ENCODE measurements at regions not wholly inside any gene's neighbourhood (a gene's known extent, or its start where the extent isn't known, plus 50 kb on each side); places are given as distances from the start of the nearest gene placed in this dataset.

DNA sequence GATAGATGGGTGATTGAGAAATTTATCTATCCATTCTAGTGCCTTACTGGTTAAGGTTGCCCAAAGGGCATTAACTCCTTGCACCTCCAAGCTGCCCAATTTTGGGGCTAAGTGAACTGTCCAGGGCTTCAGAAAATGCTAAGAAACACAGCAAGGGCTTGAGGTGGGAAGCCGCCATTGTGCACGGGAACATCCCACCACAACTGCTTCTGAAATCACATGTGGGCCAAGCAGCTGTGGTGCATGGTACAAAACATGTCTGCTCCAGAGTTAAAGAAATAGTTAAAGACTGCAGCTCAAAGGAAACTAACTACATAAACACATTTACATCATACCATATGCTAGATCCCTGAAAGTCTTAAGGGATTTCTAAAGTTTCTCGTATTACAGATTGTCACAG, 144.3 kb upstream of the NDST3 start:
- Histone ChIP-seq H3K4me1 (no peaks in the 10 kb centered on the region), H3K4me2 (no peak overlapping the region), H3K4me3 (no peak overlapping the region), H3K27ac (no peak overlapping the region), H3K9me3 (no peaks in the 10 kb centered on the region)
- TF ChIP-seq SMC3 (IDR thresholded peaks at IDR 0.05) (no peak), JUNB (IDR thresholded peaks at IDR 0.05) (no peak), EHF (CRISPR knock-in tag; IDR thresholded peaks at IDR 0.05) (no peak), ESRRA (IDR thresholded peaks at IDR 0.05; ENCODE audit: borderline replicate concordance, low read length) (no peak), ZC3H11A (IDR thresholded peaks at IDR 0.05) (no peak), CHD2 (IDR thresholded peaks at IDR 0.05; ENCODE audit: low read length, partially characterized antibody) (no peak), ZFP36 (IDR thresholded peaks at IDR 0.05; ENCODE audit: borderline replicate concordance, partially characterized antibody) (no peak), CHD4 (IDR thresholded peaks at IDR 0.05; ENCODE audit: borderline replicate concordance) (no peak), HDAC2 (IDR thresholded peaks at IDR 0.05) (no peak), RCOR1 (IDR thresholded peaks at IDR 0.05; ENCODE audit: low read depth, low read length) (no peak), FOSB (CRISPR knock-in tag; IDR thresholded peaks at IDR 0.05) (no peak)
- TF ChIP-seq, protein P1, sequence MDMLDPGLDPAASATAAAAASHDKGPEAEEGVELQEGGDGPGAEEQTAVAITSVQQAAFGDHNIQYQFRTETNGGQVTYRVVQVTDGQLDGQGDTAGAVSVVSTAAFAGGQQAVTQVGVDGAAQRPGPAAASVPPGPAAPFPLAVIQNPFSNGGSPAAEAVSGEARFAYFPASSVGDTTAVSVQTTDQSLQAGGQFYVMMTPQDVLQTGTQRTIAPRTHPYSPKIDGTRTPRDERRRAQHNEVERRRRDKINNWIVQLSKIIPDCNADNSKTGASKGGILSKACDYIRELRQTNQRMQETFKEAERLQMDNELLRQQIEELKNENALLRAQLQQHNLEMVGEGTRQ (IDR thresholded peaks at IDR 0.05) = no peak
- ChIA-PET CTCF (no interaction called here), POLR2A (no interaction called here)
- no peak for DNase-seq (ENCODE audit: low read depth in 1 of 2, low spot score in 1 of 2)
- no peak for ATAC-seq
- FAIRE-seq = no peak
- 24% methylated on average over 3 of the region's 3 CpGs for WGBS (ENCODE audit: missing lambda C conversion rate)

DNA sequence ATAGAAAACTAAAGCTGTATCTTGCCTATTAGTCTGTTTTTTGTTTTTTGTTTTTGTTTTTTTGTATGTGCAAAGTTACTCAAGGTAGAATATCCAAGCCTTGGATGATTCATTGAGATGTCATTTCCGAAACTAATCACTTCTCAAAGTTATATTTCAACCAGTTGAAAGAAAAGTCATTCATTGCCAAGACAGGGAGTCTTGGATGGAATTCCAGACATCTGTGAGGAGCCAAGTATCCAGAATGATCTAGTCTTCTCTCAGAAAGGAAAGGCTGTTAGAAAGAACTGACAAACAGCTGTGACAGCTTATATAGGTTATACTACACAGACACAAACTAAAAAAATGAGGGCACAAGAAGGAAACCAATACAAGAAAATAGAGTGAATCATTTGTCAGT, 141.1 kb upstream of the NDST3 start:
- no peak for DNase-seq (ENCODE audit: low read depth in 1 of 2, low spot score in 1 of 2)
- WGBS (ENCODE audit: missing lambda C conversion rate) = 3% methylated on average over 1 of the region's 1 CpG
- no peak for FAIRE-seq
- Histone ChIP-seq H3K27ac (no peak overlapping the region), H3K9me3 (no peaks in the 10 kb centered on the region), H3K4me1 (no peaks in the 10 kb centered on the region), H3K4me3 (no peak overlapping the region), H3K4me2 (no peak overlapping the region)
- ChIA-PET CTCF (no interaction called here), POLR2A (no interaction called here)
- TF ChIP-seq SMC3 (IDR thresholded peaks at IDR 0.05) (no peak), ZFP36 (IDR thresholded peaks at IDR 0.05; ENCODE audit: borderline replicate concordance, partially characterized antibody) (no peak), EHMT2 (IDR thresholded peaks at IDR 0.05; ENCODE audit: low read depth) (no peak), FOSB (CRISPR knock-in tag; IDR thresholded peaks at IDR 0.05) (no peak), CEBPB (IDR thresholded peaks at IDR 0.05) (no peak), CHD2 (IDR thresholded peaks at IDR 0.05; ENCODE audit: low read length, partially characterized antibody) (no peak), BHLHE40 (IDR thresholded peaks at IDR 0.05; ENCODE audit: low read depth, low read length) (no peak), FOSL2 (IDR thresholded peaks at IDR 0.05) (no peak), FOSL2 (CRISPR knock-in tag; IDR thresholded peaks at IDR 0.05) (no peak), MAFK (IDR thresholded peaks at IDR 0.05; ENCODE audit: partially characterized antibody) (no peak), CHD4 (IDR thresholded peaks at IDR 0.05; ENCODE audit: borderline replicate concordance) (no peak), RAD21 (conservative IDR thresholded peaks at IDR 0.05 in 1 of 2, IDR thresholded peaks at IDR 0.05 in 1 of 2) (no peak), MAZ (IDR thresholded peaks at IDR 0.05; ENCODE audit: borderline replicate concordance, low read depth, low read length) (no peak), ZSCAN20 (CRISPR knock-in tag; IDR thresholded peaks at IDR 0.05) (no peak), MYC (IDR thresholded peaks at IDR 0.05; ENCODE audit: borderline replicate concordance, low read length) (no peak), NFE2L2 (conservative IDR thresholded peaks at IDR 0.05; ENCODE audit: low read length) (no peak), HDAC2 (IDR thresholded peaks at IDR 0.05) (no peak)
- TF ChIP-seq, protein P2, sequence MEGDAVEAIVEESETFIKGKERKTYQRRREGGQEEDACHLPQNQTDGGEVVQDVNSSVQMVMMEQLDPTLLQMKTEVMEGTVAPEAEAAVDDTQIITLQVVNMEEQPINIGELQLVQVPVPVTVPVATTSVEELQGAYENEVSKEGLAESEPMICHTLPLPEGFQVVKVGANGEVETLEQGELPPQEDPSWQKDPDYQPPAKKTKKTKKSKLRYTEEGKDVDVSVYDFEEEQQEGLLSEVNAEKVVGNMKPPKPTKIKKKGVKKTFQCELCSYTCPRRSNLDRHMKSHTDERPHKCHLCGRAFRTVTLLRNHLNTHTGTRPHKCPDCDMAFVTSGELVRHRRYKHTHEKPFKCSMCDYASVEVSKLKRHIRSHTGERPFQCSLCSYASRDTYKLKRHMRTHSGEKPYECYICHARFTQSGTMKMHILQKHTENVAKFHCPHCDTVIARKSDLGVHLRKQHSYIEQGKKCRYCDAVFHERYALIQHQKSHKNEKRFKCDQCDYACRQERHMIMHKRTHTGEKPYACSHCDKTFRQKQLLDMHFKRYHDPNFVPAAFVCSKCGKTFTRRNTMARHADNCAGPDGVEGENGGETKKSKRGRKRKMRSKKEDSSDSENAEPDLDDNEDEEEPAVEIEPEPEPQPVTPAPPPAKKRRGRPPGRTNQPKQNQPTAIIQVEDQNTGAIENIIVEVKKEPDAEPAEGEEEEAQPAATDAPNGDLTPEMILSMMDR (IDR thresholded peaks at IDR 0.05) = no peak
- no peak for ATAC-seq

DNA sequence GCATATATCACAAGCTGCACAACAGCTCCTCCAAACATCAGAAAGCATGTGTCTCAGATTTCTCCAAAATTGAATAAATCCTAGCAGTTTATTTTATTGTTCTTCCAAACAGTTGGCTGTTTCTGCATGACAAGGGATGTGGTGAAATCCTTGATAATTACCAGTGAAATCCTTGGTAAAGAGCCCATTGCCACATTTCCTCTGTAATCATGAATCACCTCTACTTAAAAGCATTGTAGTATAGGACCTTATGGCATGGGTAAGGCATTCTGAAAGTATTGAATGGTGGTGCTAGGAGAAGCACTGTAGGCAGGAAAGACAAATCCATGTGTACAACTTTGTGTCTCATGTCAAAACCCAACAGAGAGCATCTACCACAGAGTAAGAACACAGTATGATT, 135.8 kb upstream of the NDST3 start:
- POLR2A ChIA-PET = no interaction called here
- DNase-seq (ENCODE audit: low read depth in 1 of 2, low spot score in 1 of 2) = no peak

More for the DNA sequence above, 135.8 kb upstream of the NDST3 start:
- no peaks in the 10 kb centered on the region for H3K9me3 ChIP-seq
- FAIRE-seq (no peak), ATAC-seq (no peak)
- CTCF ChIA-PET = no interaction called here
- no peak overlapping the region for H3K4me2 ChIP-seq
- H3K4me3 ChIP-seq = no peak overlapping the region
- H3K4me1 ChIP-seq = no peaks in the 10 kb centered on the region
- TF ChIP-seq, protein P3, sequence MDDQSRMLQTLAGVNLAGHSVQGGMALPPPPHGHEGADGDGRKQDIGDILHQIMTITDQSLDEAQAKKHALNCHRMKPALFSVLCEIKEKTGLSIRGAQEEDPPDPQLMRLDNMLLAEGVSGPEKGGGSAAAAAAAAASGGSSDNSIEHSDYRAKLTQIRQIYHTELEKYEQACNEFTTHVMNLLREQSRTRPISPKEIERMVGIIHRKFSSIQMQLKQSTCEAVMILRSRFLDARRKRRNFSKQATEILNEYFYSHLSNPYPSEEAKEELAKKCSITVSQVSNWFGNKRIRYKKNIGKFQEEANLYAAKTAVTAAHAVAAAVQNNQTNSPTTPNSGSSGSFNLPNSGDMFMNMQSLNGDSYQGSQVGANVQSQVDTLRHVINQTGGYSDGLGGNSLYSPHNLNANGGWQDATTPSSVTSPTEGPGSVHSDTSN (IDR thresholded peaks at IDR 0.05) = no peak
- TF ChIP-seq HOXB13 (CRISPR knock-in tag; IDR thresholded peaks at IDR 0.05; ENCODE audit: low read depth) (no peak), MYC (IDR thresholded peaks at IDR 0.05; ENCODE audit: borderline replicate concordance, low read length) (no peak), NPAS2 (CRISPR knock-in tag; IDR thresholded peaks at IDR 0.05; ENCODE audit: borderline replicate concordance) (no peak), SMC3 (IDR thresholded peaks at IDR 0.05) (no peak), BHLHE40 (IDR thresholded peaks at IDR 0.05; ENCODE audit: low read depth, low read length) (no peak)
- TF ChIP-seq, protein P4, sequence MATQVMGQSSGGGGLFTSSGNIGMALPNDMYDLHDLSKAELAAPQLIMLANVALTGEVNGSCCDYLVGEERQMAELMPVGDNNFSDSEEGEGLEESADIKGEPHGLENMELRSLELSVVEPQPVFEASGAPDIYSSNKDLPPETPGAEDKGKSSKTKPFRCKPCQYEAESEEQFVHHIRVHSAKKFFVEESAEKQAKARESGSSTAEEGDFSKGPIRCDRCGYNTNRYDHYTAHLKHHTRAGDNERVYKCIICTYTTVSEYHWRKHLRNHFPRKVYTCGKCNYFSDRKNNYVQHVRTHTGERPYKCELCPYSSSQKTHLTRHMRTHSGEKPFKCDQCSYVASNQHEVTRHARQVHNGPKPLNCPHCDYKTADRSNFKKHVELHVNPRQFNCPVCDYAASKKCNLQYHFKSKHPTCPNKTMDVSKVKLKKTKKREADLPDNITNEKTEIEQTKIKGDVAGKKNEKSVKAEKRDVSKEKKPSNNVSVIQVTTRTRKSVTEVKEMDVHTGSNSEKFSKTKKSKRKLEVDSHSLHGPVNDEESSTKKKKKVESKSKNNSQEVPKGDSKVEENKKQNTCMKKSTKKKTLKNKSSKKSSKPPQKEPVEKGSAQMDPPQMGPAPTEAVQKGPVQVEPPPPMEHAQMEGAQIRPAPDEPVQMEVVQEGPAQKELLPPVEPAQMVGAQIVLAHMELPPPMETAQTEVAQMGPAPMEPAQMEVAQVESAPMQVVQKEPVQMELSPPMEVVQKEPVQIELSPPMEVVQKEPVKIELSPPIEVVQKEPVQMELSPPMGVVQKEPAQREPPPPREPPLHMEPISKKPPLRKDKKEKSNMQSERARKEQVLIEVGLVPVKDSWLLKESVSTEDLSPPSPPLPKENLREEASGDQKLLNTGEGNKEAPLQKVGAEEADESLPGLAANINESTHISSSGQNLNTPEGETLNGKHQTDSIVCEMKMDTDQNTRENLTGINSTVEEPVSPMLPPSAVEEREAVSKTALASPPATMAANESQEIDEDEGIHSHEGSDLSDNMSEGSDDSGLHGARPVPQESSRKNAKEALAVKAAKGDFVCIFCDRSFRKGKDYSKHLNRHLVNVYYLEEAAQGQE (IDR thresholded peaks at IDR 0.05) = no peak
- TF ChIP-seq, protein P5, sequence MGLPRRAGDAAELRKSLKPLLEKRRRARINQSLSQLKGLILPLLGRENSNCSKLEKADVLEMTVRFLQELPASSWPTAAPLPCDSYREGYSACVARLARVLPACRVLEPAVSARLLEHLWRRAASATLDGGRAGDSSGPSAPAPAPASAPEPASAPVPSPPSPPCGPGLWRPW (IDR thresholded peaks at IDR 0.05) = no peak
- H3K27ac ChIP-seq = no peak overlapping the region

Data from A549 (cell line).